Left forelimb (tissue), 1 donor: ENCODE measurements at regions not wholly inside any gene's neighbourhood (a gene's known extent, or its start where the extent isn't known, plus 50 kb on each side); places are given as distances from the start of the nearest gene placed in this dataset.

Experiments used
- DNase-seq: peaks from one replicate; pipeline ENCODE4 v3.0.0-alpha.2; 2018; ENCODE audit warnings: low spot score

DNA sequence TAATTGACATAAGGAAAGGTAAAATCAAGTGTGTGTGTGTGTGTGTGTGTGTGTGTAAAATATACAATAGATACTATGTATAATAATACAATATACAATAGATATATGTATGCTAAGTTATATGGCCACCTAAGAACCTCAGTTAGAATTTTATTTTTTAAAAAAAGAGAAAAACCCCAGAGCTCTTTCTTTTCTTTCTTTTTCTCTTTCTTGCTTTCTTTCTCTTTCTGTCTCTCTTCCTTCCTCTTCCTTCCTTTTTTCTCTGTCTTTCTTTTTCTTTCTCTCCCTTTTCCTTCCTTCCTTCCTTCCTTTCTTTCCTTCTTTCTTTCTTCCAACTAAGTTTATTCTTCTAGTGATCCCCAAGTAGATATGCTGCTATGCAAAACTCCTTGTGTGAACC is 64.6 kb upstream of the FN1 start:
- DNase-seq = no peak

DNA sequence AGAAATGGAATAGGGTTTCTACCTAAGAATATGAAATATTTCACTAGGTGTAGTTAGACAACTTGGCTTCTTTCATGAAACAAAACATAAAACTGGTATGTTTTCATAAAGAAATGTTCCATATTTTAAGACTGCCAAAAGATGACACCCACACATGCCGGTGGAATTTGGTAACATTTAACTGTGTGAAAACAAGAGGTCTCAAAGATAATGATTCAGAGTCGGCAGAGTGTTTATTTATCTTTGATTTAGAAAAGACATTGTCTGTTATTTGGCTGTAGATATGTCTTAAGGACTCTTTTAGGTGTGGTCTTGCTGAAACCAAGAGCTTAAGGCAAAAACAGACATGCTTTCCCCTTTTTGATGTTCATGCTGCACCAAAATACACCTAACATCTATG is 63.5 kb upstream of the FN1 start:
- DNase-seq = no peak

DNA sequence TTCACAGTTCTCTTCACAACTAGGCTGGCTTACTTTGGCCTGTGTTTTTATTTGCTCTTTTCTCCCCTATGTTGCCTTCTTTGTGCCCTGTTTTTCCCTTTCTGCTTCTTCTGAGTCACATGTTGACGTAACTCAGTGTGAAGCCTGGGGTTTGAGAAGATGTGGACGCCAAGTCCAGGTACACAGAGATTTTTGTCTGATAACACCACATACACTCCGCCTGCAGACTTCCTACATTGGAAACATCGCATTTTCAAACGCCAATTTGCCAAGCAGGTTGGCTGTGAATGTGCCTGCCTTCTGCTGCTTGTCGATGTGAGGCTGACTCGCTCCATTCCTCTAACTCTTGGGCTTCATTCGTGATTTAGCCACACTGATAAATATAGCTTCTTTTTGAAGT is 62.6 kb upstream of the FN1 start:
- DNase-seq = no peak

DNA sequence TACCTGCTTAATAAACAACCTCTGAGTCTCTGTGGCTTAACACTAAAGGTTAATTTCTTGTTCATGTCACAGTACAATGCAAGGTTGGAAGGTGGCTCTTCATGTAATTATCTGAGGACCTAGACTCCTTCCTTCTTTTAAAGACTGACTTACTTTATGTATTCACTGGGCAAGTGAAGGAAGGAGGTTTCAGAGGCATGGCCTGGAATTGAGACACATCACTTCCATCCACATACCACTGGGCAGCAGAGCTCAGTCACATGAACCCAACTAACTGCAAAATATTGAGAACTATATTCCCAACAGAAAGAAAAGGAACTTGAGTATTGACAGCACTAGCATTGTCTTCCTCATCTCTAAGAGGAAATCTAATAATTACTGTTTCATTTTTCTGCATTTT is 57.5 kb upstream of the FN1 start:
- no peak for DNase-seq

DNA sequence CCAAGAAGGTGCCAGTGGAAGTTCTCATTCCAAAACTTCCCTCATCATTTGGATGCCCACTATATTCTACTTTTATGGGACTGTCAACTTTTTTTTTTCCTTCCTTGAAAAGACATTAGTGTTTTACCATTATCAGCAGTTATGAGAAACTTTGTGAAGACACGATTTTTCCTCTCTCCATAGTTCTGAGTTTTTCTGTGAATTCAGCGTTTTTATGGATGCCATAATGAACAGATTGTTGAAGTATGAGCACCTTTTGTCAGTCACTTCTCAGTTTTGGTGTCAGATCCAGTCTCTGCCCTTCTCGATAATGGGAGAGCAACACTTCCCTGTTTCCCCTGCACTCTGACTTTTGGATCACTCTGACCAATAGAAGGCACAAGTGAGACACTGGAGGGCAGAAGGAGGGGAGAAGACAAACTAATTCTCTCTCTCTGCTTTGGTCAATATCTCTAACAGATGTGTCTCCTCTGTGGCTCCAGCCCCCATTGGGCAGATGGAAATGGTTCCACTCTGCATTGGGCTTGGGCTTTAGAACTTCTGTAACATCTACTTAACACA is 53.5 kb upstream of the FN1 start:
- DNase-seq = no peak

DNA sequence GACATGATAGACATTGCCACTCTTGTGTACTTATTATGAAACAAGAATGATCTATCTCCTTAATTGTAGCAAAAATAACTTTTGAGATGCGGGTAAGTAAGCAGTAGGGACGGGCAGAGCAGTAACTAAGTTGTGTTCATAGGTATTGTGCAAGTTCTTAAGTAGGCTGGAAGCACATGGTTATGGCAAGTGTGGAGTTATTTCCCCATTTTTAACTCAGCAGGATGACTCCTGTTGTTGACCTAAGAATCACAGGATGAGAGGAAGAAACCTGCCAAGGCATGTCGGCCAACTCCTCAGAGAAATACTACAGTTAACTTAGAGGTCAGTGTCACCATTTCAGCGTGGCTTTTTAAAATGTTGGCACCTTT is 51.1 kb upstream of the FN1 start:
- DNase-seq = no peak

DNA sequence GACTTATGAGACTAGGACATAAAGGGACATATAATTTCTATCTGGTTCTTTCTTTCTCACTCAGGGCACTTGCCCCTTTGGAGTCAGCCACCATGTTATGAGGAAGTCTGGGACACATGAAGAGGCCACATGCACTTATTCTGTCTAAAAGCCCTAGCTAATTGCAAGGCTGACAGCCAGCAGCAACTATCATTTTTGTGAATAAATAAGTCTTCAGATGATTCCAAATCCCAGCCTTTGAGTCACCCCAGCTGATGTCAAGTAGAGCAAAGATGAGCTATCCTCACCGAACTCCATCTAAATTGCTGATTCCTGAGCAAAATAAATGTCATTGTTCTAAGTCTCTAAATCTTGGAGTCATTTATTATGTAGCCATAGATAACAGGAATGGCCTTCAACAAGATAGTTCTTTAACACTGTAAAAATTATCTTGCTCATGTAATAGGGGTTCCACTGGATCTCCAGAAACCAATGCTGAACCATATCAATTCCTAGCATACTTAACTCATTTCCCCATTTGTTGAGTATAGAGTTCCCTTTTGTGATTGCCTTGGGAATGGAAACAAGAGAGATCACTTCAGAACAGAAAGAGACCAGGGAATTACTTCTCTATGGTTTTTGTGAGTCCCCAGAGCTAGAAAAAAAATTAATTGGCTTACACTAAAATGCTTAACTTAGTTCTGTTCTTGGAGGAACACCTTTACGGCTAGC is 50.6 kb upstream of the FN1 start:
- DNase-seq = no peak
